Cardiac muscle cell (in vitro differentiated cells and primary cell): ENCODE measurements at regions not wholly inside any gene's neighbourhood (a gene's known extent, or its start where the extent isn't known, plus 50 kb on each side); places are given as distances from the start of the nearest gene placed in this dataset.

ENCODE experiments used
- DNase-seq, 2 donors: peaks; one replicate each; pipeline versions ENCODE4 v3.0.0 to v3.0.0-alpha.2; 2010 to 2017; ENCODE audit warnings: low read depth in 1 of 2, low spot score in 1 of 2
- H3K27ac ChIP-seq: fragments of 200-600 bp; sonication (generic); 2 replicates; pipeline ENCODE4 v1.5.1; 2016
- H3K27me3 ChIP-seq: fragments of 200-600 bp; sonication (generic); 2 replicates; pipeline ENCODE4 v1.6.0; 2016; ENCODE audit warnings: control low read depth
- H3K36me3 ChIP-seq: fragments of 200-600 bp; sonication (generic); 2 replicates; pipeline ENCODE4 v1.5.1; 2016; ENCODE audit warnings: control low read depth
- H3K4me1 ChIP-seq: fragments of 200-600 bp; sonication (generic); 2 replicates; pipeline ENCODE4 v1.8.1; 2017; ENCODE audit warnings: low read depth, mild to moderate bottlenecking, mixed run types
- H3K4me3 ChIP-seq: fragments of 200-600 bp; sonication (generic); 2 replicates; pipeline ENCODE4 v1.5.1; 2016; ENCODE audit warnings: mild to moderate bottlenecking
- H3K9me3 ChIP-seq: fragments of 200-600 bp; sonication (generic); 2 replicates; pipeline ENCODE4 v1.5.1; 2017; ENCODE audit warnings: low read depth, mild to moderate bottlenecking, control low read depth
- TF ChIP-seq, protein P1 (sequence below): IDR thresholded peaks from 2 replicates; pipeline ENCODE4 v1.5.1; 2012; ENCODE audit warnings: low read depth, mild to moderate bottlenecking, low read length

GRCh38 chr13:24099490-24099889 lies 61.0 kb upstream of the SPATA13 start:
- no peaks in the 10 kb centered on the region for H3K36me3 ChIP-seq
- TF ChIP-seq, protein P1, sequence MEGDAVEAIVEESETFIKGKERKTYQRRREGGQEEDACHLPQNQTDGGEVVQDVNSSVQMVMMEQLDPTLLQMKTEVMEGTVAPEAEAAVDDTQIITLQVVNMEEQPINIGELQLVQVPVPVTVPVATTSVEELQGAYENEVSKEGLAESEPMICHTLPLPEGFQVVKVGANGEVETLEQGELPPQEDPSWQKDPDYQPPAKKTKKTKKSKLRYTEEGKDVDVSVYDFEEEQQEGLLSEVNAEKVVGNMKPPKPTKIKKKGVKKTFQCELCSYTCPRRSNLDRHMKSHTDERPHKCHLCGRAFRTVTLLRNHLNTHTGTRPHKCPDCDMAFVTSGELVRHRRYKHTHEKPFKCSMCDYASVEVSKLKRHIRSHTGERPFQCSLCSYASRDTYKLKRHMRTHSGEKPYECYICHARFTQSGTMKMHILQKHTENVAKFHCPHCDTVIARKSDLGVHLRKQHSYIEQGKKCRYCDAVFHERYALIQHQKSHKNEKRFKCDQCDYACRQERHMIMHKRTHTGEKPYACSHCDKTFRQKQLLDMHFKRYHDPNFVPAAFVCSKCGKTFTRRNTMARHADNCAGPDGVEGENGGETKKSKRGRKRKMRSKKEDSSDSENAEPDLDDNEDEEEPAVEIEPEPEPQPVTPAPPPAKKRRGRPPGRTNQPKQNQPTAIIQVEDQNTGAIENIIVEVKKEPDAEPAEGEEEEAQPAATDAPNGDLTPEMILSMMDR: no peak
- H3K9me3 ChIP-seq: no peaks in the 10 kb centered on the region
- no peak for DNase-seq
- H3K27me3 ChIP-seq: no peaks in the 10 kb centered on the region
- H3K4me3 ChIP-seq: no peak overlapping the region
- no peak overlapping the region for H3K27ac ChIP-seq
- peaks cover 9% of the 10 kb centered on the region for H3K4me1 ChIP-seq

- Histone ChIP-seq H3K27ac (no peak overlapping the region), H3K27me3 (no peaks in the 10 kb centered on the region), H3K36me3 (no peaks in the 10 kb centered on the region), H3K9me3 (no peaks in the 10 kb centered on the region), H3K4me1 (peaks cover 9% of the 10 kb centered on the region), H3K4me3 (no peak overlapping the region)
- TF ChIP-seq, protein P1: no peak
- no peak for DNase-seq
These were observed 60.3 kb upstream of the SPATA13 start for GRCh38 chr13:24100188-24100587.

- no peaks in the 10 kb centered on the region for H3K36me3 ChIP-seq
- H3K4me1 ChIP-seq: peaks cover 12% of the 10 kb centered on the region
- H3K27me3 ChIP-seq: no peaks in the 10 kb centered on the region
- TF ChIP-seq, protein P1: no peak
- DNase-seq: peak in 1 of 2 donors; percentile 10
- H3K27ac ChIP-seq: no peak overlapping the region
- H3K9me3 ChIP-seq: no peaks in the 10 kb centered on the region
- H3K4me3 ChIP-seq: no peak overlapping the region
These were observed 56.6 kb upstream of the SPATA13 start for GRCh38 chr13:24103782-24104372.

GRCh38 chr13:24104723-24105122 lies 55.8 kb upstream of the SPATA13 start:
- Histone ChIP-seq H3K9me3 (no peaks in the 10 kb centered on the region), H3K4me3 (no peak overlapping the region), H3K36me3 (no peaks in the 10 kb centered on the region), H3K4me1 (peaks cover 12% of the 10 kb centered on the region), H3K27me3 (no peaks in the 10 kb centered on the region), H3K27ac (no peak overlapping the region)
- DNase-seq: no peak
- TF ChIP-seq, protein P1: no peak

GRCh38 chr13:24106429-24106828 lies 54.1 kb upstream of the SPATA13 start:
- TF ChIP-seq, protein P1: no peak
- Histone ChIP-seq H3K27me3 (no peaks in the 10 kb centered on the region), H3K4me3 (no peak overlapping the region), H3K27ac (no peak overlapping the region), H3K36me3 (no peaks in the 10 kb centered on the region), H3K9me3 (no peaks in the 10 kb centered on the region), H3K4me1 (peaks cover 12% of the 10 kb centered on the region)
- DNase-seq: no peak
